ENCODE measurements at regions not wholly inside any gene's neighbourhood (a gene's known extent, or its start where the extent isn't known, plus 50 kb on each side); places are given as distances from the start of the nearest gene placed in this dataset.
"Not testable (repeated sequence)": the region's sequence is repeated elsewhere in the genome, so short reads cannot be mapped to it uniquely, and the experiment has no call there.

GRCh38 chrX:109140463-109140862, 341.4 kb downstream of the GUCY2F start:
- no peak for DNase-seq (ENCODE audit: extremely low spot score, unreplicated experiment)
- H3K4me3 Mint-ChIP-seq (ENCODE audit: unreplicated experiment) = no peak overlapping the region
- no peak for TF ChIP-seq CTCF (IDR thresholded peaks at IDR 0.05)
- no peaks in the 10 kb centered on the region for H3K4me1 Mint-ChIP-seq (ENCODE audit: unreplicated experiment)
- no peaks in the 10 kb centered on the region for H3K36me3 Mint-ChIP-seq (ENCODE audit: unreplicated experiment)
- H3K9me3 Mint-ChIP-seq (ENCODE audit: unreplicated experiment) = peaks cover 40% of the 10 kb centered on the region
- H3K27me3 Mint-ChIP-seq (ENCODE audit: unreplicated experiment) = no peaks in the 10 kb centered on the region
- no peak overlapping the region for H3K27ac Mint-ChIP-seq (ENCODE audit: unreplicated experiment)

DNA sequence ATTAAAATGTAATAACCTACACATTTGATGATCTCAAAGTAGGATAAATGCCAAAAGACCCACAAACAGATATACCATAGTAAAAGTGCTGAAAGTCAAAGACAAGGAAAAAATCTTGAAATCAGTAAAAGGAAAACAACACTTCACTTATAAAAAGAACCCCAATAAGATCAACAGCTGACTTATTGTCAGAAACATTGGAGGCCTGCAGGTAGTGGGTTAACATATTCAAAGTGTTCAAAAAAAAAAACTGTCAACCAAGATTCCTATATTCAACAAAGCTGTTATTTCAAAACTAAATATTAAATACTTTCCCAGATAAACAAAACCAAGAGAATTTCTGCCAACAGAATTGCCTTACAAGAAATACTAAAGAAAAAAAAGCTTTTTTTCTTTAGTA, 347.1 kb downstream of the GUCY2F start:
- Mint-ChIP-seq H3K9me3 (ENCODE audit: unreplicated experiment) (peaks cover 43% of the 10 kb centered on the region), H3K27me3 (ENCODE audit: unreplicated experiment) (no peaks in the 10 kb centered on the region), H3K36me3 (ENCODE audit: unreplicated experiment) (no peaks in the 10 kb centered on the region), H3K4me3 (ENCODE audit: unreplicated experiment) (no peak overlapping the region), H3K4me1 (ENCODE audit: unreplicated experiment) (no peaks in the 10 kb centered on the region), H3K27ac (ENCODE audit: unreplicated experiment) (no peak overlapping the region)
- no peak for DNase-seq (ENCODE audit: extremely low spot score, unreplicated experiment)
- no peak for TF ChIP-seq CTCF (IDR thresholded peaks at IDR 0.05)

GRCh38 chrX:109125304-109125703, 356.6 kb downstream of the GUCY2F start:
- no peaks in the 10 kb centered on the region for H3K9me3 Mint-ChIP-seq (ENCODE audit: unreplicated experiment)
- no peak overlapping the region for H3K27ac Mint-ChIP-seq (ENCODE audit: unreplicated experiment)
- DNase-seq (ENCODE audit: extremely low spot score, unreplicated experiment) = no peak
- H3K36me3 Mint-ChIP-seq (ENCODE audit: unreplicated experiment) = no peaks in the 10 kb centered on the region
- no peak overlapping the region for H3K4me3 Mint-ChIP-seq (ENCODE audit: unreplicated experiment)
- H3K27me3 Mint-ChIP-seq (ENCODE audit: unreplicated experiment) = peaks cover 3% of the 10 kb centered on the region
- H3K4me1 Mint-ChIP-seq (ENCODE audit: unreplicated experiment) = no peaks in the 10 kb centered on the region
- no peak for TF ChIP-seq CTCF (IDR thresholded peaks at IDR 0.05)

GRCh38 chrX:109089359-109089758, 353.0 kb upstream of the IRS4 start:
- H3K27ac Mint-ChIP-seq (ENCODE audit: unreplicated experiment) = no peak overlapping the region
- H3K4me3 Mint-ChIP-seq (ENCODE audit: unreplicated experiment) = no peak overlapping the region
- peaks cover 23% of the 10 kb centered on the region for H3K9me3 Mint-ChIP-seq (ENCODE audit: unreplicated experiment)
- DNase-seq (ENCODE audit: extremely low spot score, unreplicated experiment) = no peak
- no peak for TF ChIP-seq CTCF (IDR thresholded peaks at IDR 0.05)
- H3K27me3 Mint-ChIP-seq (ENCODE audit: unreplicated experiment) = no peaks in the 10 kb centered on the region
- no peaks in the 10 kb centered on the region for H3K36me3 Mint-ChIP-seq (ENCODE audit: unreplicated experiment)
- H3K4me1 Mint-ChIP-seq (ENCODE audit: unreplicated experiment) = no peaks in the 10 kb centered on the region

DNA sequence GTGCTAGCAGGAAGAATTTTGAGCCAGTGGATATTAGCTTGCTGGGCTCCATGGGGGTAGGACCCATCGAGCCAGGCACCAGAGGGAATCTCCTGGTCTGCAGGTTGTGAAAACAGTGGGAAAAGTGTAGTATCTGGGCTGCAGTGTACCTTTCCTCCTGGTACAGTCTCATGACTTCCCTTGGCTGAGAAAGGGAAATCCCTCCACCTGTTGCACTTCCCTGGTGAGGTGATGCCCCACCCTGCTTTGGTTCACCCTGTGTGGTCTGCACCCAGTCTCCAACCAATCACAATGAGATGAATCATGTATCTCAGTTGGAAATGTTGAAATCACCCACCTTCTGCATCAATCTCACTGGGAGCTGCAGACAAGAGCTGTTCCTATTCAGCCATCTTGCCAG, 341.4 kb upstream of the IRS4 start:
- Mint-ChIP-seq H3K36me3 (ENCODE audit: unreplicated experiment) (no peaks in the 10 kb centered on the region), H3K4me3 (ENCODE audit: unreplicated experiment) (no peak overlapping the region), H3K27ac (ENCODE audit: unreplicated experiment) (no peak overlapping the region), H3K4me1 (ENCODE audit: unreplicated experiment) (no peaks in the 10 kb centered on the region), H3K27me3 (ENCODE audit: unreplicated experiment) (no peaks in the 10 kb centered on the region), H3K9me3 (ENCODE audit: unreplicated experiment) (peaks cover 8% of the 10 kb centered on the region)
- DNase-seq (ENCODE audit: extremely low spot score, unreplicated experiment) = no peak
- no peak for TF ChIP-seq CTCF (IDR thresholded peaks at IDR 0.05)

- H3K36me3 Mint-ChIP-seq (ENCODE audit: unreplicated experiment); H3K27me3 Mint-ChIP-seq (ENCODE audit: unreplicated experiment); H3K4me3 Mint-ChIP-seq (ENCODE audit: unreplicated experiment); H3K27ac Mint-ChIP-seq (ENCODE audit: unreplicated experiment); H3K4me1 Mint-ChIP-seq (ENCODE audit: unreplicated experiment); DNase-seq (ENCODE audit: extremely low spot score, unreplicated experiment): not testable (repeated sequence)
- H3K9me3 Mint-ChIP-seq (ENCODE audit: unreplicated experiment) = peaks cover 11% of the 10 kb centered on the region
Observed at GRCh38 chrX:109054181-109054581, 317.8 kb upstream of the IRS4 start.

All from osteocyte (in vitro differentiated cells).